Left lung (tissue), 4 donors: ENCODE measurements at regions not wholly inside any gene's neighbourhood (a gene's known extent, or its start where the extent isn't known, plus 50 kb on each side); places are given as distances from the start of the nearest gene placed in this dataset.
A peak's percentile ranks its signal among the peaks of the same experiment; 100 is the strongest.

Source experiments
- ATAC-seq: fragments of 200-7000 bp; cut with Tn5 transposase; one replicate; pipeline ENCODE4 v1.9.1; 2020; ENCODE audit warnings: moderate library complexity
- DNase-seq, 4 donors: peaks; one replicate each; pipeline ENCODE4 v3.0.0-alpha.2; 2013 to 2020
- H3K27ac ChIP-seq, 2 donors: fragments of 200-600 bp; sonication (generic) in 1 of 2; one replicate each; pipeline versions ENCODE4 v1.5.0 to v1.8.0; 2020 to 2021
- H3K27me3 ChIP-seq, 2 donors: fragments of 200-600 bp; sonication (generic) in 1 of 2; one replicate each; pipeline versions ENCODE4 v1.5.0 to v1.8.0; 2020 to 2021
- H3K36me3 ChIP-seq, 2 donors: fragments of 200-600 bp; sonication (generic) in 1 of 2; one replicate each; pipeline versions ENCODE4 v1.5.0 to v1.8.0; 2020 to 2021
- H3K4me1 ChIP-seq, 2 donors: fragments of 200-600 bp; one replicate each; pipeline ENCODE4 v1.8.0; 2021
- H3K4me3 ChIP-seq, 2 donors: fragments of 200-600 bp; sonication (generic) in 1 of 2; one replicate each; pipeline versions ENCODE4 v1.5.0 to v1.8.0; 2020 to 2021; ENCODE audit warnings: mild to moderate bottlenecking in 1 of 2
- H3K9me3 ChIP-seq, 2 donors: fragments of 200-600 bp; sonication (generic) in 1 of 2; one replicate each; pipeline versions ENCODE4 v1.5.0 to v1.8.0; 2020 to 2021
- CTCF ChIP-seq, 2 donors: fragments of 200-600 bp; sonication (generic) in 1 of 2; IDR thresholded peaks; one replicate each; pipeline versions ENCODE4 v1.5.0 to v1.8.0; 2021; ENCODE audit warnings: antibody characterized with exemption in 2 of 2
- intact Hi-C, 2 donors: fragments of 100-400 bp; cut with DNase I; formaldehyde crosslinking; loops; one replicate each; pipeline versions ENCODE4 v1.11.2 to v1.14.2; 2022
- donor health status: DM: no; HTN: yes; CAD: no.
- donor health status: DM: no; HTN: no; CAD: no.

DNA sequence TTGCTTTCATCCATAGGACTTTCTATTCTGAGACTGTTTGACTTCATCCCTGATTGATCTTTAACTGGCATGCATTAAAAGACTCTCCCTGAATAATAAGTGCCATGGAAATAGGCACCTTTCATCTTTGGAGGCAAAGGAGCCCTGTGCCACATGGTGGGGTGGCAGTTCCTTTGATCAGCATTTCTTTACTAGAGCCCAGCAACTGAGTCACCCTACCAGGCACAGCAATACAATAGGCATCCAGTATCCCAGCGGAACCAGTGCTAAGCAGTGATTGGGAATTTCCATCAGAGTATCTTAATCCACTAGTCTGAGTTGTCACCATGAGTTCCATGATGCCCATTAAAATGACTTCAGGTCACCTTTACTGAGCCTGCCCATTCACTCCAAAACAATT lies 476.1 kb upstream of the MPDZ start:
- no peak for TF ChIP-seq CTCF (IDR thresholded peaks at IDR 0.05)
- H3K4me3 ChIP-seq = no peak overlapping the region
- H3K27me3 ChIP-seq = no peaks in the 10 kb centered on the region
- H3K9me3 ChIP-seq = no peaks in the 10 kb centered on the region
- intact Hi-C loops = no loop called here
- ATAC-seq (no peak), DNase-seq (no peak)
- no peak overlapping the region for H3K27ac ChIP-seq
- no peaks in the 10 kb centered on the region for H3K4me1 ChIP-seq
- no peaks in the 10 kb centered on the region for H3K36me3 ChIP-seq

- Histone ChIP-seq H3K36me3 (no peaks in the 10 kb centered on the region), H3K4me1 (no peaks in the 10 kb centered on the region), H3K4me3 (no peak overlapping the region), H3K9me3 (peaks cover 0 to 4% of the 10 kb centered on the region in 2 donors), H3K27ac (no peak overlapping the region), H3K27me3 (no peaks in the 10 kb centered on the region)
- intact Hi-C loops = no loop called here
- ATAC-seq (no peak), DNase-seq (no peak)
- TF ChIP-seq CTCF (IDR thresholded peaks at IDR 0.05) = no peak
These were observed 471.1 kb upstream of the MPDZ start for GRCh38 chr9:13750639-13751038.

- ATAC-seq = no peak
- Histone ChIP-seq H3K9me3 (peaks cover 0 to 4% of the 10 kb centered on the region in 2 donors), H3K27me3 (no peaks in the 10 kb centered on the region), H3K4me1 (no peaks in the 10 kb centered on the region), H3K27ac (no peak overlapping the region), H3K36me3 (no peaks in the 10 kb centered on the region), H3K4me3 (no peak overlapping the region)
- intact Hi-C loops = no loop called here
- no peak for DNase-seq
- no peak for TF ChIP-seq CTCF (IDR thresholded peaks at IDR 0.05)
These were observed 470.6 kb upstream of the MPDZ start for GRCh38 chr9:13750061-13750460.

DNA sequence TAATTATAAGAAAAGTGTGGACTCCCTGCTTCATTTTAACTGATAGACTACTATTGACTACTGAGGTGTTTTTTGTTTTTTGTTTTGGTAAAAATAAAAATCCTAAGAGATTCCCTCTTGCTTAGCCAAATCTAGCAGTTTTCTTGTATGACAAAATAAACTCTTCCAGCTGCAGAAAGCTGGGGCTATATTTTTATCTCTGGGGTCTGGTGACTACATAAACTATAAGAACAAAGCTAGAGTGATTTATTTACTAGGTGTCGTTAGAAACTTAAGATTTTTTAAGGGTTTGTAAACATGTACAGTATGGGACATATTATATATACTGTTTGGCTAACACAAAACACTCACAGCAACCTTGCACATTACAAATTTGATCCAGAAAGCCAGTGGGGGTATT lies 467.4 kb upstream of the MPDZ start:
- Histone ChIP-seq H3K4me3 (no peak overlapping the region), H3K9me3 (peaks cover 0 to 4% of the 10 kb centered on the region in 2 donors), H3K36me3 (no peaks in the 10 kb centered on the region), H3K27ac (no peak overlapping the region), H3K4me1 (no peaks in the 10 kb centered on the region), H3K27me3 (no peaks in the 10 kb centered on the region)
- DNase-seq (peak in 2 of 4 donors; percentile 39 to 58), ATAC-seq (no peak)
- no peak for TF ChIP-seq CTCF (IDR thresholded peaks at IDR 0.05)
- intact Hi-C loops = no loop called here

DNA sequence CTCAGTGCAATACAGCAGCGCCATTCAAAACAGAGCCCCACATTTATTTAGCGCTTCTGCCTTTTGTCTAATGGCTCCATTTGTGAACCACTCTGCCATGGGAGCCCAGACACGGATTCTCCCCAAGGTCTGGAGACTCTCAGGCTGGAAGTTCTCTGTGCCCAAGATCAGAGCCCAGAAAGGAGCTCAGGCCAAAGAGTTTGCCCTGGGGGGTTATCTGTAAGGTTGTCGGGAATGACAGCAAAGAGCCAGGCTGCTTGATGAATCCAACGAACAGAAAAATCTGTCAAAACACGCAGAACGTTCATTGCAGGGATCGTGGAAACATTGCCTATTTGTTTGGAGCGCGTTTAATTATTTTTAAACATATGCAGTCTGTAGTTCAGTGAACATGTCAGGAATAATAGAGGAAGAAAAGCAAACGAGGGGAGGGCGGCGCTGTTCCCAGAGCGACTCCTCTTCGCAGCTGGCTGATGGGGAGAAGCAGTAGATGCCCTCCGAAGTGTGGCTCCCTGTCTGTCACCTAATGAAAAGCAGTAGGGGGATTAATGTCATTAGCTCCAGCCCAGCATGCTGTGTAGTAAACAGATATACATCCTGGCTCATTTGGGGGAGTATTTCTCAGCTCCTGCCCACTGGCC lies 464.9 kb upstream of the MPDZ start:
- intact Hi-C loops = no loop called here
- no peak overlapping the region for H3K4me3 ChIP-seq
- peaks cover 0 to 4% of the 10 kb centered on the region in 2 donors for H3K9me3 ChIP-seq
- no peak for ATAC-seq
- H3K27ac ChIP-seq = no peak overlapping the region
- TF ChIP-seq CTCF (IDR thresholded peaks at IDR 0.05) = no peak
- DNase-seq = no peak
- H3K4me1 ChIP-seq = no peaks in the 10 kb centered on the region
- no peaks in the 10 kb centered on the region for H3K36me3 ChIP-seq
- H3K27me3 ChIP-seq = no peaks in the 10 kb centered on the region
